ENCODE measurements at regions not wholly inside any gene's neighbourhood (a gene's known extent, or its start where the extent isn't known, plus 50 kb on each side); places are given as distances from the start of the nearest gene placed in this dataset.

- H3K36me3 Mint-ChIP-seq = no peaks in the 10 kb centered on the region
- no peaks in the 10 kb centered on the region for H3K4me1 Mint-ChIP-seq (ENCODE audit: low read depth in 2 of 2)
- no peak overlapping the region for H3K27ac Mint-ChIP-seq
- H3K9me3 Mint-ChIP-seq = peaks cover 3% of the 10 kb centered on the region
- H3K4me3 Mint-ChIP-seq = no peak overlapping the region
- H3K27me3 Mint-ChIP-seq = peaks cover 5 to 34% of the 10 kb centered on the region in 2 donors
- no peak for DNase-seq (ENCODE audit: low spot score)
- ATAC-seq = no peak
Observed at GRCh38 chr12:19933924-19934323, 434.4 kb upstream of the PDE3A start.

- ATAC-seq = no peak
- H3K9me3 Mint-ChIP-seq = peaks cover 3% of the 10 kb centered on the region
- no peaks in the 10 kb centered on the region for H3K4me1 Mint-ChIP-seq (ENCODE audit: low read depth in 2 of 2)
- peaks cover 3 to 25% of the 10 kb centered on the region in 2 donors for H3K27me3 Mint-ChIP-seq
- no peak overlapping the region for H3K27ac Mint-ChIP-seq
- DNase-seq (ENCODE audit: low spot score) = no peak
- no peak overlapping the region for H3K4me3 Mint-ChIP-seq
- no peaks in the 10 kb centered on the region for H3K36me3 Mint-ChIP-seq
Observed at GRCh38 chr12:19937161-19937560, 431.2 kb upstream of the PDE3A start.

- ATAC-seq = no peak
- H3K4me3 Mint-ChIP-seq = no peak overlapping the region
- no peak overlapping the region for H3K27ac Mint-ChIP-seq
- H3K36me3 Mint-ChIP-seq = no peaks in the 10 kb centered on the region
- peaks cover 3% of the 10 kb centered on the region for H3K9me3 Mint-ChIP-seq
- DNase-seq (ENCODE audit: low spot score) = no peak
- H3K27me3 Mint-ChIP-seq = peaks cover 3 to 26% of the 10 kb centered on the region in 2 donors
- H3K4me1 Mint-ChIP-seq (ENCODE audit: low read depth in 2 of 2) = no peaks in the 10 kb centered on the region
Observed at GRCh38 chr12:19938031-19938430, 430.3 kb upstream of the PDE3A start.

GRCh38 chr12:19938491-19938890 lies 429.8 kb upstream of the PDE3A start:
- DNase-seq (ENCODE audit: low spot score) (no peak), ATAC-seq (no peak)
- H3K36me3 Mint-ChIP-seq = no peaks in the 10 kb centered on the region
- no peaks in the 10 kb centered on the region for H3K4me1 Mint-ChIP-seq (ENCODE audit: low read depth in 2 of 2)
- H3K9me3 Mint-ChIP-seq = peaks cover 3% of the 10 kb centered on the region
- H3K27me3 Mint-ChIP-seq = peaks cover 3 to 27% of the 10 kb centered on the region in 2 donors
- H3K27ac Mint-ChIP-seq = no peak overlapping the region
- no peak overlapping the region for H3K4me3 Mint-ChIP-seq

GRCh38 chr12:19940267-19940666 lies 428.1 kb upstream of the PDE3A start:
- Mint-ChIP-seq H3K27ac (no peak overlapping the region), H3K36me3 (no peaks in the 10 kb centered on the region), H3K4me3 (no peak overlapping the region), H3K4me1 (ENCODE audit: low read depth in 2 of 2) (no peaks in the 10 kb centered on the region), H3K9me3 (no peaks in the 10 kb centered on the region), H3K27me3 (peaks cover 0 to 17% of the 10 kb centered on the region in 2 donors)
- no peak for ATAC-seq
- no peak for DNase-seq (ENCODE audit: low spot score)

GRCh38 chr12:19941096-19941495 lies 427.2 kb upstream of the PDE3A start:
- no peak for ATAC-seq

GRCh38 chr12:19945559-19946435 lies 422.5 kb upstream of the PDE3A start:
- no peak overlapping the region for H3K4me3 Mint-ChIP-seq
- ATAC-seq = no peak
- no peaks in the 10 kb centered on the region for H3K4me1 Mint-ChIP-seq (ENCODE audit: low read depth in 2 of 2)
- no peaks in the 10 kb centered on the region for H3K36me3 Mint-ChIP-seq
- no peak for DNase-seq (ENCODE audit: low spot score)
- no peak overlapping the region for H3K27ac Mint-ChIP-seq
- H3K27me3 Mint-ChIP-seq = peaks cover 0 to 6% of the 10 kb centered on the region in 2 donors
- H3K9me3 Mint-ChIP-seq = peaks cover 3% of the 10 kb centered on the region

More at GRCh38 chr12:19941096-19941495, 427.2 kb upstream of the PDE3A start:
- no peak for DNase-seq (ENCODE audit: low spot score)
- H3K36me3 Mint-ChIP-seq = no peaks in the 10 kb centered on the region
- no peaks in the 10 kb centered on the region for H3K9me3 Mint-ChIP-seq
- H3K4me1 Mint-ChIP-seq (ENCODE audit: low read depth in 2 of 2) = no peaks in the 10 kb centered on the region
- no peak overlapping the region for H3K27ac Mint-ChIP-seq
- no peak overlapping the region for H3K4me3 Mint-ChIP-seq
- peaks cover 0 to 17% of the 10 kb centered on the region in 2 donors for H3K27me3 Mint-ChIP-seq

- no peak overlapping the region for H3K4me3 Mint-ChIP-seq
- no peaks in the 10 kb centered on the region for H3K4me1 Mint-ChIP-seq (ENCODE audit: low read depth in 2 of 2)
- peaks cover 3% of the 10 kb centered on the region for H3K9me3 Mint-ChIP-seq
- H3K27me3 Mint-ChIP-seq = peaks cover 0 to 6% of the 10 kb centered on the region in 2 donors
- no peak for DNase-seq (ENCODE audit: low spot score)
- ATAC-seq = no peak
- no peaks in the 10 kb centered on the region for H3K36me3 Mint-ChIP-seq
- H3K27ac Mint-ChIP-seq = no peak overlapping the region
Observed at GRCh38 chr12:19946550-19946949, 421.8 kb upstream of the PDE3A start.

GRCh38 chr12:19947344-19947743 lies 421.0 kb upstream of the PDE3A start:
- ATAC-seq (no peak), DNase-seq (ENCODE audit: low spot score) (no peak)
- H3K9me3 Mint-ChIP-seq = peaks cover 6% of the 10 kb centered on the region
- H3K27ac Mint-ChIP-seq = no peak overlapping the region
- no peak overlapping the region for H3K4me3 Mint-ChIP-seq
- no peaks in the 10 kb centered on the region for H3K4me1 Mint-ChIP-seq (ENCODE audit: low read depth in 2 of 2)
- H3K27me3 Mint-ChIP-seq = peaks cover 0 to 6% of the 10 kb centered on the region in 2 donors
- H3K36me3 Mint-ChIP-seq = no peaks in the 10 kb centered on the region

GRCh38 chr12:19951664-19952063 lies 416.7 kb upstream of the PDE3A start:
- Mint-ChIP-seq H3K36me3 (no peaks in the 10 kb centered on the region), H3K27ac (no peak overlapping the region), H3K4me3 (no peak overlapping the region), H3K27me3 (no peaks in the 10 kb centered on the region), H3K4me1 (ENCODE audit: low read depth in 2 of 2) (no peaks in the 10 kb centered on the region), H3K9me3 (peaks cover 6% of the 10 kb centered on the region)
- ATAC-seq (no peak), DNase-seq (ENCODE audit: low spot score) (no peak)

GRCh38 chr12:19953734-19954133 lies 414.6 kb upstream of the PDE3A start:
- Mint-ChIP-seq H3K9me3 (peaks cover 3% of the 10 kb centered on the region), H3K4me1 (ENCODE audit: low read depth in 2 of 2) (no peaks in the 10 kb centered on the region), H3K4me3 (no peak overlapping the region), H3K36me3 (no peaks in the 10 kb centered on the region), H3K27me3 (no peaks in the 10 kb centered on the region), H3K27ac (no peak overlapping the region)
- DNase-seq (ENCODE audit: low spot score) (no peak), ATAC-seq (no peak)

- DNase-seq (ENCODE audit: low spot score) = no peak
- ATAC-seq = no peak
- Mint-ChIP-seq H3K4me1 (ENCODE audit: low read depth in 2 of 2) (no peaks in the 10 kb centered on the region), H3K27ac (no peak overlapping the region), H3K4me3 (no peak overlapping the region), H3K36me3 (no peaks in the 10 kb centered on the region), H3K9me3 (peaks cover 3% of the 10 kb centered on the region), H3K27me3 (no peaks in the 10 kb centered on the region)
Observed at GRCh38 chr12:19954163-19954562, 414.2 kb upstream of the PDE3A start.

- H3K9me3 Mint-ChIP-seq = no peaks in the 10 kb centered on the region
- H3K4me1 Mint-ChIP-seq (ENCODE audit: low read depth in 2 of 2) = no peaks in the 10 kb centered on the region
- no peak for ATAC-seq
- no peak for DNase-seq (ENCODE audit: low spot score)
- no peak overlapping the region for H3K4me3 Mint-ChIP-seq
- no peak overlapping the region for H3K27ac Mint-ChIP-seq
- H3K36me3 Mint-ChIP-seq = no peaks in the 10 kb centered on the region
- H3K27me3 Mint-ChIP-seq = no peaks in the 10 kb centered on the region
Observed at GRCh38 chr12:19957308-19958125, 410.8 kb upstream of the PDE3A start.

- H3K4me3 Mint-ChIP-seq = no peak overlapping the region
- H3K4me1 Mint-ChIP-seq (ENCODE audit: low read depth in 2 of 2) = no peaks in the 10 kb centered on the region
- H3K36me3 Mint-ChIP-seq = no peaks in the 10 kb centered on the region
- no peak overlapping the region for H3K27ac Mint-ChIP-seq
- ATAC-seq = no peak
- H3K9me3 Mint-ChIP-seq = no peaks in the 10 kb centered on the region
- DNase-seq (ENCODE audit: low spot score) = no peak
- no peaks in the 10 kb centered on the region for H3K27me3 Mint-ChIP-seq
Observed at GRCh38 chr12:19958389-19958788, 409.9 kb upstream of the PDE3A start.
